ENCODE measurements at regions not wholly inside any gene's neighbourhood (a gene's known extent, or its start where the extent isn't known, plus 50 kb on each side); places are given as distances from the start of the nearest gene placed in this dataset.

GRCh38 chr2:147366279-147366678, 478.6 kb upstream of the ACVR2A start:
- Histone ChIP-seq H3K9me3 (ENCODE audit: control insufficient read depth in 5 of 5, low read length in 5 of 5) (no peaks in the 10 kb centered on the region), H3K4me3 (ENCODE audit: low read depth in 1 of 5, low read length in 5 of 5) (no peak overlapping the region), H3K27ac (ENCODE audit: low read depth, low read length) (no peak overlapping the region), H3K36me3 (ENCODE audit: control insufficient read depth in 5 of 5, insufficient read depth in 5 of 5, low read length in 5 of 5) (no peaks in the 10 kb centered on the region), H3K4me1 (ENCODE audit: control insufficient read depth in 5 of 5, insufficient read depth in 5 of 5, low read length in 5 of 5) (peaks cover 0 to 9% (median 4%) of the 10 kb centered on the region in 5 donors), H3K9ac (ENCODE audit: low read length in 5 of 5) (no peak overlapping the region), H3K27me3 (ENCODE audit: control insufficient read depth in 5 of 5, insufficient read depth in 4 of 5, low read length in 5 of 5) (no peaks in the 10 kb centered on the region)

GRCh38 chr2:147365622-147366021, 479.2 kb upstream of the ACVR2A start:
- H3K4me1 ChIP-seq (ENCODE audit: control insufficient read depth in 5 of 5, insufficient read depth in 5 of 5, low read length in 5 of 5), result peaks cover 0 to 9% (median 4%) of the 10 kb centered on the region in 5 donors
- no peaks in the 10 kb centered on the region for H3K27me3 ChIP-seq (ENCODE audit: control insufficient read depth in 5 of 5, insufficient read depth in 4 of 5, low read length in 5 of 5)
- H3K27ac ChIP-seq (ENCODE audit: low read depth, low read length), result no peak overlapping the region
- H3K9ac ChIP-seq (ENCODE audit: low read length in 5 of 5), result no peak overlapping the region
- H3K36me3 ChIP-seq (ENCODE audit: control insufficient read depth in 5 of 5, insufficient read depth in 5 of 5, low read length in 5 of 5), result no peaks in the 10 kb centered on the region
- no peak overlapping the region for H3K4me3 ChIP-seq (ENCODE audit: low read depth in 1 of 5, low read length in 5 of 5)
- H3K9me3 ChIP-seq (ENCODE audit: control insufficient read depth in 5 of 5, low read length in 5 of 5), result no peaks in the 10 kb centered on the region

GRCh38 chr2:147364597-147364996, 480.2 kb upstream of the ACVR2A start:
- H3K27ac ChIP-seq (ENCODE audit: low read depth, low read length), result no peak overlapping the region
- no peaks in the 10 kb centered on the region for H3K9me3 ChIP-seq (ENCODE audit: control insufficient read depth in 5 of 5, low read length in 5 of 5)
- no peaks in the 10 kb centered on the region for H3K27me3 ChIP-seq (ENCODE audit: control insufficient read depth in 5 of 5, insufficient read depth in 4 of 5, low read length in 5 of 5)
- peaks cover 0 to 9% (median 4%) of the 10 kb centered on the region in 5 donors for H3K4me1 ChIP-seq (ENCODE audit: control insufficient read depth in 5 of 5, insufficient read depth in 5 of 5, low read length in 5 of 5)
- H3K9ac ChIP-seq (ENCODE audit: low read length in 5 of 5), result no peak overlapping the region
- H3K36me3 ChIP-seq (ENCODE audit: control insufficient read depth in 5 of 5, insufficient read depth in 5 of 5, low read length in 5 of 5), result no peaks in the 10 kb centered on the region
- no peak overlapping the region for H3K4me3 ChIP-seq (ENCODE audit: low read depth in 1 of 5, low read length in 5 of 5)

DNA sequence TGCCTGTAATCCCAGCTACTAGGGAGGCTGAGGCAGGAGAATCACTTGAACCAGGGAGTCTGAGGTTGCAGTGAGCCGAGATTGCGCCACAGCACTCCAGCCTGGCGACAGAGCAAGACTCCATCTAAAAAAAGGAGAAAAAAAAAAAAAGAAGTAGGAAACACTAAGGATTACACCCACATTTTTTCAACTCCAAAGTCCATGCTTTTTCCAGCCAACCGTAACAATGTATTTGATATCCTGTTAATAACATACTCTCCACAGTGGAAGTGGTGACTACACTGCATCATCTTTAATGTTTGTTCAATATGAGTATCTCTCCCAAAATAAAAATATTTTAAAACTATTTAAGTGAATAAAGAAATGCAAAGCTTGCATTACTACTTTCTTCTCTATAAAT, 481.6 kb upstream of the ACVR2A start:
- Histone ChIP-seq H3K27ac (ENCODE audit: low read depth, low read length) (no peak overlapping the region), H3K4me1 (ENCODE audit: control insufficient read depth in 5 of 5, insufficient read depth in 5 of 5, low read length in 5 of 5) (peaks cover 0 to 13% (median 7%) of the 10 kb centered on the region in 5 donors), H3K4me3 (ENCODE audit: low read depth in 1 of 5, low read length in 5 of 5) (no peak overlapping the region), H3K9ac (ENCODE audit: low read length in 5 of 5) (no peak overlapping the region), H3K36me3 (ENCODE audit: control insufficient read depth in 5 of 5, insufficient read depth in 5 of 5, low read length in 5 of 5) (no peaks in the 10 kb centered on the region), H3K9me3 (ENCODE audit: control insufficient read depth in 5 of 5, low read length in 5 of 5) (no peaks in the 10 kb centered on the region), H3K27me3 (ENCODE audit: control insufficient read depth in 5 of 5, insufficient read depth in 4 of 5, low read length in 5 of 5) (no peaks in the 10 kb centered on the region)

GRCh38 chr2:147358375-147358774, 486.5 kb upstream of the ACVR2A start:
- Histone ChIP-seq H3K9me3 (ENCODE audit: control insufficient read depth in 5 of 5, low read length in 5 of 5) (no peaks in the 10 kb centered on the region), H3K4me3 (ENCODE audit: low read depth in 1 of 5, low read length in 5 of 5) (no peak overlapping the region), H3K4me1 (ENCODE audit: control insufficient read depth in 5 of 5, insufficient read depth in 5 of 5, low read length in 5 of 5) (peaks cover 0 to 12% (median 6%) of the 10 kb centered on the region in 5 donors), H3K9ac (ENCODE audit: low read length in 5 of 5) (no peak overlapping the region), H3K27me3 (ENCODE audit: control insufficient read depth in 5 of 5, insufficient read depth in 4 of 5, low read length in 5 of 5) (no peaks in the 10 kb centered on the region), H3K27ac (ENCODE audit: low read depth, low read length) (no peak overlapping the region), H3K36me3 (ENCODE audit: control insufficient read depth in 5 of 5, insufficient read depth in 5 of 5, low read length in 5 of 5) (no peaks in the 10 kb centered on the region)

GRCh38 chr2:147356157-147356556, 488.7 kb upstream of the ACVR2A start:
- no peak overlapping the region for H3K4me3 ChIP-seq (ENCODE audit: low read depth in 1 of 5, low read length in 5 of 5)
- H3K4me1 ChIP-seq (ENCODE audit: control insufficient read depth in 5 of 5, insufficient read depth in 5 of 5, low read length in 5 of 5), result peaks cover 0 to 12% (median 6%) of the 10 kb centered on the region in 5 donors
- H3K27ac ChIP-seq (ENCODE audit: low read depth, low read length), result no peak overlapping the region

DNA sequence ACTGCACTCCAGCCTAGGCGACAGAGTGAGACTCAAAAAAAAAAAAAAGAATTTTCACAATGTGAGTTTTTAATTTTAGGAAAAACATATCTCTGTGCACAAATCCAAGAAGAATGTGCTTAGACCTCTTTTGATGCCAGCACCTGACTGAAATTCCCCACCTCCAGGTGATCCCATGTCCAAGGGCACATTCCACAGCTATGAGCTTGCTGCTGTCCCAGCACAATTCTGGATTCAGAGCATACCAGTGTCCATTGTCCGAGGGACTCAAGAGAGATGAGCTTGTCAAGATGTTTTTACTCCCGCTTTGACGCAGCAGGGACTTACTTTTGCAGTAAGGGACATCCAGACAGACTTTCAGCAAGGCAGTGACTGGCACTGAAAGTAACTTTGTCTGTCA, 489.1 kb upstream of the ACVR2A start:
- no peaks in the 10 kb centered on the region for H3K36me3 ChIP-seq (ENCODE audit: control insufficient read depth in 5 of 5, insufficient read depth in 5 of 5, low read length in 5 of 5)
- no peaks in the 10 kb centered on the region for H3K27me3 ChIP-seq (ENCODE audit: control insufficient read depth in 5 of 5, insufficient read depth in 4 of 5, low read length in 5 of 5)
- H3K27ac ChIP-seq (ENCODE audit: low read depth, low read length), result no peak overlapping the region
- H3K9ac ChIP-seq (ENCODE audit: low read length in 5 of 5), result no peak overlapping the region
- no peaks in the 10 kb centered on the region for H3K9me3 ChIP-seq (ENCODE audit: control insufficient read depth in 5 of 5, low read length in 5 of 5)
- H3K4me3 ChIP-seq (ENCODE audit: low read depth in 1 of 5, low read length in 5 of 5), result no peak overlapping the region
- H3K4me1 ChIP-seq (ENCODE audit: control insufficient read depth in 5 of 5, insufficient read depth in 5 of 5, low read length in 5 of 5), result peaks cover 0 to 12% (median 6%) of the 10 kb centered on the region in 5 donors

More at GRCh38 chr2:147356157-147356556, 488.7 kb upstream of the ACVR2A start:
- Histone ChIP-seq H3K27me3 (ENCODE audit: control insufficient read depth in 5 of 5, insufficient read depth in 4 of 5, low read length in 5 of 5) (no peaks in the 10 kb centered on the region), H3K36me3 (ENCODE audit: control insufficient read depth in 5 of 5, insufficient read depth in 5 of 5, low read length in 5 of 5) (no peaks in the 10 kb centered on the region), H3K9me3 (ENCODE audit: control insufficient read depth in 5 of 5, low read length in 5 of 5) (no peaks in the 10 kb centered on the region), H3K9ac (ENCODE audit: low read length in 5 of 5) (no peak overlapping the region)

GRCh38 chr2:147353072-147353381, 491.8 kb upstream of the ACVR2A start:
- Histone ChIP-seq H3K27ac (ENCODE audit: low read depth, low read length) (no peak overlapping the region), H3K27me3 (ENCODE audit: control insufficient read depth in 5 of 5, insufficient read depth in 4 of 5, low read length in 5 of 5) (no peaks in the 10 kb centered on the region), H3K36me3 (ENCODE audit: control insufficient read depth in 5 of 5, insufficient read depth in 5 of 5, low read length in 5 of 5) (no peaks in the 10 kb centered on the region), H3K4me3 (ENCODE audit: low read depth in 1 of 5, low read length in 5 of 5) (no peak overlapping the region), H3K9me3 (ENCODE audit: control insufficient read depth in 5 of 5, low read length in 5 of 5) (no peaks in the 10 kb centered on the region), H3K9ac (ENCODE audit: low read length in 5 of 5) (no peak overlapping the region), H3K4me1 (ENCODE audit: control insufficient read depth in 5 of 5, insufficient read depth in 5 of 5, low read length in 5 of 5) (peaks cover 0 to 4% (median 2%) of the 10 kb centered on the region in 5 donors)

DNA sequence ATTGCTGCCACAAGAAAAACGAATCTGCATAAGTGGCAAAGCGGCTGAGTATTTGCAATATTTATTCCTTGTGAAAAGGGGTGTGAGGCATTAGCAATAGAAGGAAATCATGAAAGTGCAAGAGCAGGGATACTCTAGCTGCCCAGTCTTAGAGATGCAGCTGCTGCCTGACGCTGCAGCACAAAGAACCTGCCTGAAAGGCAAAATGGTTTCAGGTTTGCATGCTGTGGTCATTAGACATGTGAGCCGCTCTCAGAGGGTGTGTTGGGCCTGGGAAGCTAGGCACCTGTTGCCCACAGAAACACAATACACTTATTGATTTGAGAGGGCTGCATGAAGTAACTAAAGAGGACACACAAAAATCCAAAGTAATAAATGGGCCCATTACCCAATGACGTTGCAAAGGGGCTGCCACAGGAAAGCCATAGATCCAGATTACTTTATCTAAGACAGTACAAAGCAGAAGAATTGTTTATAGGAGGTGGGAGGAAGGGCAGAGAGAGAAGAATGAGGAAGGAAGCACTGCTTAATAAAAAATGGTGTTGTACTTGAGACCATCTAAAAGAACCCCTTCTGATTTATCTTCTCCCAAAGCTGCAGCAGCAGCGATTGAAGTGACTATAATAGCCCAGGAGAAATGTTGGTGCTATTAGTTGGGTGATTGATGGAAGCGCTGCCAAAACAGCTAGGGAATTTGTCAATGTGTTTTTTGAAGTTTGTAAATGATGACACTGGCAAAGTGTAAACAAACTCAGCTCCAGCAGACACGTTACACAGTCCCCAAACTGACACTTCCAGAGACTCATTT, 492.4 kb upstream of the ACVR2A start:
- no peak overlapping the region for H3K4me3 ChIP-seq (ENCODE audit: low read depth in 1 of 5, low read length in 5 of 5)
- no peaks in the 10 kb centered on the region for H3K9me3 ChIP-seq (ENCODE audit: control insufficient read depth in 5 of 5, low read length in 5 of 5)
- H3K27ac ChIP-seq (ENCODE audit: low read depth, low read length), result no peak overlapping the region
- H3K36me3 ChIP-seq (ENCODE audit: control insufficient read depth in 5 of 5, insufficient read depth in 5 of 5, low read length in 5 of 5), result no peaks in the 10 kb centered on the region
- no peaks in the 10 kb centered on the region for H3K4me1 ChIP-seq (ENCODE audit: control insufficient read depth in 5 of 5, insufficient read depth in 5 of 5, low read length in 5 of 5)
- H3K9ac ChIP-seq (ENCODE audit: low read length in 5 of 5), result no peak overlapping the region
- H3K27me3 ChIP-seq (ENCODE audit: control insufficient read depth in 5 of 5, insufficient read depth in 4 of 5, low read length in 5 of 5), result no peaks in the 10 kb centered on the region

DNA sequence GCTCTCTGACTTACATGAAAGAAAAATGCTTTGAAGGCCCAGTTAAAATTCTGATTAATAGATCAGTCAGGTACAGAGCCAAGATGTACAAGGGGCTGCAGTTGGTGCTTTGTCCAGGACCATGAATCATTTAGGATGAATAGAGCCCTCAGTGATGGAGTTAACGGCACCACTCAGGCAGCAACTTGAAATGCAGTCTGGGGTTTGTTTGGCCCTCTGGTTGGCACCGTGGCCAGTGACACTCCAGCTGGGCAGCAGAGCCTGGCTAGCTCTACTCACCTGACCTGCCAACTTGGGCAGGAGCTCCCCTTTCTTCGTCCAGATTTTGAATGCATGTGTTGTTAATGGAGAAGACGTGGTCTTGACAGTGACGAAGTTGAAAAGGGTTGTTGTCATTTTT, 493.0 kb upstream of the ACVR2A start:
- H3K27me3 ChIP-seq (ENCODE audit: control insufficient read depth in 5 of 5, insufficient read depth in 4 of 5, low read length in 5 of 5), result no peaks in the 10 kb centered on the region
- H3K36me3 ChIP-seq (ENCODE audit: control insufficient read depth in 5 of 5, insufficient read depth in 5 of 5, low read length in 5 of 5), result no peaks in the 10 kb centered on the region
- no peak overlapping the region for H3K27ac ChIP-seq (ENCODE audit: low read depth, low read length)
- H3K4me1 ChIP-seq (ENCODE audit: control insufficient read depth in 5 of 5, insufficient read depth in 5 of 5, low read length in 5 of 5), result no peaks in the 10 kb centered on the region
- no peaks in the 10 kb centered on the region for H3K9me3 ChIP-seq (ENCODE audit: control insufficient read depth in 5 of 5, low read length in 5 of 5)
- no peak overlapping the region for H3K4me3 ChIP-seq (ENCODE audit: low read depth in 1 of 5, low read length in 5 of 5)
- H3K9ac ChIP-seq (ENCODE audit: low read length in 5 of 5), result no peak overlapping the region
